GM18505 (cell line): ENCODE measurements at regions not wholly inside any gene's neighbourhood (a gene's known extent, or its start where the extent isn't known, plus 50 kb on each side); places are given as distances from the start of the nearest gene placed in this dataset.
"Not testable (repeated sequence)": the region's sequence is repeated elsewhere in the genome, so short reads cannot be mapped to it uniquely, and the experiment has no call there.

Experiments
- ATAC-seq: cut with Tn5 transposase; IDR thresholded peaks from one replicate; pipeline ENCODE4 v1.9.1; 2021; ENCODE audit not compliant: unreplicated experiment

DNA sequence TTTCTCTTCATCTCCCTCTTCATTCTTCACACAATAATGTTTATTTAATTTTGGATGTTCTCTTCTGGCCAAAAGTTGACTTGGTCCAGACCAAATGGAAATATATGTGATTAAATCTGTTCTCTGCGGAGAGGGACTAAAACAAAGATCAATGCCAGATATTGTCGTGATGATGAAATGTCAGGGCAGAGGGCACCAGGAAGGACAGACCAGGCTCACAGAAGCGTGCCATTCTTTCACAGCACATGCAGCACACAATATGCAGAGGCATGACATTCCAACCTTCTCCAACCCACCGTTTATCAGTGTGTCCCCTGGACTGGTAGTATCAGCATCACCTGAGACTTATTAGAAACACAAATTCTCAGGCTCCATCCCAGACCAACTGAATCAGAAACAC lies 125.2 kb upstream of the PLGLB2 start:
- ATAC-seq, result not testable (repeated sequence)

DNA sequence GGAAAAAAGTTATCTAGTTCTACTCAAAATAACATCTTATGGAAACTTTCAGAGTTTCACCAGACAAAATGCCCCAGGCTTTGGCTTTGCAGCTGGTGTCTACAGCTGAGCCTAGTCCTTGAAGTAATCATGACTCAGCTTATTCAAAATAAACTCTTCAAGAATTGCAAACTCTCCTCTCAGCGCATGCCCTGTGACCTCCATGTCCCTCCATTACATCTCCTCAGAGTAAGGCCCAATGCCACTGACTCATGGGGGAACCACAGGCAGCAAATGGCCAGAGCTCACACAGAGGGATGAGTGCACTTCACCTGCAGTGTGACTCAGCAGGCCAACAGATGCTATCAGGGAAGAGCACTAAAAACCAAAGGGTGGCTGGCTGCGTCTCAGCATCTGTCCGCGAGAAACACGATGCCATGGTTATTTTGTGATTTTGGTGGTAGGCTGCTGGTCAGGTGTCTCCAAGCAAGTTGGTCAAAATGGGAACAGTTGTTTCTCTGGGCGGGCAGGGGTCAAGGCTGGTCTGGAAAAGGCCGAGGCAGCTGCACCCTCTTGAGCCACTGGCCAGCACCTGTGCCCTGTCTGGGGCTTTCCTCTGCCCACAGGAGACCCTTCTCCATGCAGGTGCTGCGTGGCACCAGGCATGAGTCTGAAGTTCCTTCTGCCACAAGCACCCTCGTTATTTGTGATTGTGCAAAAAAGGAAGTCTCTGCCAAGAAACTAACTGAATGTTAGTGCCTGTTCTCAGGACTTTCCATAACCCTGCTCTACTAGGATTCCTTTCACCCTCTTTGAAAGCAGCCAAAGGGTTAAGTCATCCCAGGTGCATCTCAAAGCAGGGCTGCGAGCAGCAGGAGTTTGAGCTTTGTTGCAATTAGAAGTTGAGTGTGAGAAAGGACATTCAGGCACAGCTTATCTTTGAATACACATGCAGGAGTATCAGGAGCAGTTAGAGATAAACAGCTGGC lies 118.1 kb upstream of the PLGLB2 start:
- ATAC-seq, result not testable (repeated sequence)

DNA sequence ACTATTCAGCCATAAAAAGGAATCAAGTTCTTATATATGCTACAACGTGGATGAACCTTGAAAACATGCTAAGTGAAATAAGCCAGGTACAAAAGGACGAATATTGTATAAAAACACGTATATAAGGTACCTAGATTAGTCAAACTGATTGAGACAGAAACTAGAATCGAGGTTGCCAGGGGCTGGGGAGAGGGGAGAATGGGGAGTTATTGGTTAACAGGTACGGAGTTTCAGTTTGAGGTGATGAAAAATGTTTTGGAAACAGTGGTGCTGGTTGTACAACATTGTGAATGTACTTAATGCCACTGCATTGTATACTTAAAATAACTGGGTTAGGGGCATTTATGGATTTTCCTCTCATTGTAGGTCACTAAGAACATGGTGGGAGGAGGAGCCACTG lies 117.0 kb upstream of the PLGLB2 start:
- ATAC-seq, result not testable (repeated sequence)

DNA sequence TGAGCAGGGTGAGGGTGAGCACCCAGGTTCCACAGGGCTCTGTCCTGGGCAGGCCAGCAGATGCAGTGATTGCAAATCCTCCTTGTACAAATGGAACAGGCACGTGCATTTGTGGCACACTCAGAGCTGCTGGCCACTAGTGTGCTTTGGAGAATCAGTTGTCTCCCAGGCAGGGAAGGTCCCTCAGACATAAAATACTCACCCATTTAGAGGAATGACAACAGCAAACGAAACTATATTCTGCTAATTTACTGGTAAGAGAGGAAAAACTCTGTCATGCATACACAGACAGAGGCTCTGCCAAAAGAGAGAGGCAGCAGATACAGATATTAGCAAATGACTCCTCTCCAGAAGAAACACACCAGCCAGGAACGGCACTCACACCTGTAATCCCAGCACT lies 116.5 kb upstream of the PLGLB2 start:
- ATAC-seq, result not testable (repeated sequence)

DNA sequence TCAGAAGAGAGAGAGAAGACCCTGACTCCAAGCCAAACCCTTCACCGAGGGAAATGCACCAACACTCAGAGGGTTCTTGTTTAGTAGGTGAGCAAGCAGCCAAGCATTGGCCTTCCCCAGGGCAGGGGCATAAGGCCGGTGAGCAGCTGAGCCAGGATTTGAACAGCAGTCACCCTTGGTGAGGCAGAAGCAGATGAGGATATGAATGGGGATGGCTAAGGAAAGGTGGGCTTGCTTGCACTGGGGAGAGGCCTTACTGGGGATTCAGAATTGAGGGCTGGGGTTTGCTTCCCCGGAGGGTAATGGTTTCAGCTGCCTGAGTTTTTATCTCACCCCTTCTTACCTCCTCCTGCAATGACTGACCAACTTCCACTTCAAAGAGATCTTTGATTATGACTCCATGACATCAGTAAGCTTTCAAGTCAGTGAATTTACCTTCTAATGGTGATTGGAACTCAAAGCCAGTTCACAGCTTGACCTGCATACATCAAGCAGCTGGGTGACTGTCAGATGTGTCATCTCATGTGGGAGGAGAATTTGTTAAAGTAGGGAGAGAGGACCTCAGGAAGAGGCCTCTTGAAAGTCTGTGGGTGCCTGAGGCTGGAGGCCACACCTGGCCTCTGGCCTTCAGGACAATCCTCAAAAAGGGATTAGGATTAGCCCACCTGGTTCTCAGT lies 114.5 kb upstream of the PLGLB2 start:
- ATAC-seq, result not testable (repeated sequence)

DNA sequence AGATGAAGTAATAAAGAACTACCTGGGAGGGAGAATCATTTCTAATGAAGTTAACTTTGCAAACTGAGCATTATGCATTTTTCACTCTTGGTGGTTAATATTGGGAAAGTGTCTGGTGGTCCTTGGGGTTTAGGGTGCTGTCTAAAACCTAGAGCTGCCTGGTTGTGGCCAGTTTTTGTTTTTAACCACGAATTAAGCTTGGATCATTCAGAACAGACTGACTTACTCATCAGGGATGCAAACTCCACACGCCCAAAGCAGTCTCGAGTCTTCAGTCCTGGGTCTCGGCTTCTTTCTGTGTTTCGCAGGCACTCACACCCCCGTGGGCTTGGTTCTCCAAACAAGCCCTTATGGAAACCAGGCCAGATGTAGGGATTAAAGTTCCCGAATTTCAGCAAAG lies 113.8 kb upstream of the PLGLB2 start:
- not testable (repeated sequence) for ATAC-seq

DNA sequence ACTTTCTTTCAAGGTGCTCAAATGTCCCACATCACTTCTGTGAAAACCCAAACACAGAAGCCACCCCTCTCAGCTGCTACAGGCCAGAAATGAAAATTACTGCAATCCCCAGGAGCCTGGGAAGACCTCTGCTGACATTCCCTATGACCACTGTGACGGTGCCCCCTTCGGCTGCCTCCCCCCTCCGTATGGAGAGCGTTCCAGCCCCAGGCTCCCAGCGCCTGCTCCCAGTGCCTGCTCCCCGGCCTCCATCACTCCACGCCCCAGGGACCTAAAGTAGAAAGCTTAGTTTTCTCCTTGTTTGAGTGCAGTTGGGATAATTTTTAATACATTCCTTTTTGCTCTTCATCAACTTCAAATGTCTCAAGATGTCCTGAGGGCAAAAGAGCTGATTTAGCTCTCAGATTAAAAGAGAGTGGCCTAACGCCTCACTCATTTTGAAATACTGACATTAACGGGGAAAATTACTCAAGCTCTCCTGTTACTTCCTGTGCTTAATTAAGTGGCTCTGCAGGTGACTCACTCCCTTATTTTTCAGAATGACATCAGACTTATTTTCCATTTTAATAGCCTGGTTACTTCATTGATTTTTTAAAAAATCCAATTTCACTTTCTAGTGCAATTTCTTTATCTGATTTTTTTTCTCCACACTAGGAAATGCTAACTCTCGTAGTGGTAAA lies 112.8 kb upstream of the PLGLB2 start:
- not testable (repeated sequence) for ATAC-seq

DNA sequence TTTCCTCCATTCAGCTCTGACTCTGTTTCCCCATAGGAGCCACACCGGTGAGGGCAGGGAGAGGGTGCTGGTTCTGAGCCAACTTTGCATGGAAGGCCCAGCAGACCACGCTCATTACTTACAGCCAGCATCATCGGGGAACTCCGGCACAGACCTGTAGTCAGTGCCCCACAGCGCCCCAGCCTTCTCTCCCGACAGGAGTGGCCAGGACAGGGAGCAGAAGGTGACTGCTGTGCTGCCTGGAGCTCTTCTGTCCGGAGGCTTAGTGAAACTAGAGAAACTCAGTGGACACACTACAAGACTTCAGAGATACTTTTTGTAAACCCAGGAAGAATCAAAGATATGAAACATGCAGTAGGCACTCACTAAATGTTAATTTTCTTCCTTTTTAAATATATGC lies 111.6 kb upstream of the PLGLB2 start:
- not testable (repeated sequence) for ATAC-seq

DNA sequence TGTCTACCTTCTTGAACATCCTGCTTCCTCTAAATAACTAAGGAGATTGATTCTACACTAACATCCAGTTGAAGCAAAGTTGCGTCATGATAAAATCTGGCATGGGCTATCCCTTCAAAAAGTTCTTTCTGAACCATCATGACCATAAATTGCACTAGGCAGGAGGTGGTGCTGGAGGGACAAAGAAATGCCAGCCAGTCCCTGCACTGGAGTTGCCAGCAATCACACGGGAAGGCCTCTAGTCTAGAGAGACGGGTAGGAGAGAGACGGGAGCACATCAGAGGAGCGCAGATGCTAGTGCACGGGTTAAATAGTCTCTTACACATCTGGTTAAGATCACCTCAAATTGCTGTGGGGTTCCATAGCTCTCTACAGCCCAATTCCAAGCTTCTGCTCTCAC lies 111.2 kb upstream of the PLGLB2 start:
- not testable (repeated sequence) for ATAC-seq

DNA sequence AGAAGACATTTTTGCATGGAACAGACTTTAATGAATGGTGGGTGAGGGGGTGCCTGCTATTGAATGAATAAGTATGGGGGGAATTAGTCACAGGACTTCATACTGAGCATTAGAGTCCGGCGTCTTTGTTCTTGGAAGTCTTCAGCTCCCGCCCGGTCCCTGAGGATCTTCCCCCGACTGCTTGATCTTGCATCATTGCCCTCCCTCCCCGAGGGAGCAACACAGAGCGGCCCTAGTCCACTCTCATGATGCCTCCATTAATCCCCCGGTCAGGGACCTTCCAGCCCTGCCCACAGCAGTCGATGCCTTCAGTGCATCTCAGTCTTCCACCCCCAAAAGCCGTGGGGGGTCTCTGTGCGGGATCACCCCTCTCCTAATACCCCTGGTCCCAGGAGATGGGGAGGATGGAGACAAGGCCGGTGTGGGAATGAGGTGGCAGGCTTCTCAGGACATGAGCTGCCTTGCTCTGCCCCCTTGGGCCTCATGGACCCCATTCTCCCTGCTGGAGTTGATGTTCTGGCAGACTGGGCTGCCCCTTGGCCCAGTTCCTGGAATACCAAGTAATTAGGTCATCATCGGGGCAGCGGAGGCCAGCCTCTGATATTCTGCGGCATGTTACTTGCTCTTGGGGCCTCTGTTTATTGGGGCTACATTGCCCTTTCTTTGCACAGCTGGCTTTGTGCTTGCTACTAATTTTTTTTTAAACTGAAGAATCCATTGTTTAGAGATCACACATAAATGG lies 110.5 kb upstream of the PLGLB2 start:
- ATAC-seq, result not testable (repeated sequence)

DNA sequence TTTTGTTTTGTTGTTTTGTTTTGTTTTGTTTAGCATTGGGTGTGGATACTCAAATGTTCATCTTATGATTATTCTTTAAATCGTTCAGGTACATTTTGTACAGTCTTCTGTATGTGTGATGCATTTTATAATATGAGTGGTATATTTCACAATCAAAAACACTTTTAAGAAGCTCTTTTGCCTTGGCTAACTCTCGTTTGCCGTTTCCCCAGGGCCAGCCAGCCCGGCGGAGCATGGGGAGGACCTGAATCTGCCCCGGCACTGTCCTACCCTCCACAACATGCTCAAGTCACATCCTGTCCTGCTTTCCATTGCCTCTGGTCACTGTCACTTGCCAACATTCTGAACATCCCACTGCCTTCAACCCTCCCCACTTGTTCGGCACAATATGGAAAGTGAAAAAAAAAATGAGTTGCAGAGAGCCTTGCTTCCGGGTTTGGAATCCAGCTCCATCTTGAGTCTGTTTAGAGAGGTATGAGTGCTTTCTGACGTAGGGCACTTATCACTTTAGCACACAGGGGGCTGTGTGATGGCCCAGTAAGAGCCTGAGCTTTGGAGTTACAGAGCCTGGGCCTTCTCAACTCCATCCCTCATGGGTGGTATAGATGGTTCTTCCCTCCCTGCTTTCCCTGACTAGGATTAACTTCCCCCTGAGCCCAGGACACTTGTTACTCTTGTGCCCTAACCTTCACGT lies 109.6 kb upstream of the PLGLB2 start:
- not testable (repeated sequence) for ATAC-seq

DNA sequence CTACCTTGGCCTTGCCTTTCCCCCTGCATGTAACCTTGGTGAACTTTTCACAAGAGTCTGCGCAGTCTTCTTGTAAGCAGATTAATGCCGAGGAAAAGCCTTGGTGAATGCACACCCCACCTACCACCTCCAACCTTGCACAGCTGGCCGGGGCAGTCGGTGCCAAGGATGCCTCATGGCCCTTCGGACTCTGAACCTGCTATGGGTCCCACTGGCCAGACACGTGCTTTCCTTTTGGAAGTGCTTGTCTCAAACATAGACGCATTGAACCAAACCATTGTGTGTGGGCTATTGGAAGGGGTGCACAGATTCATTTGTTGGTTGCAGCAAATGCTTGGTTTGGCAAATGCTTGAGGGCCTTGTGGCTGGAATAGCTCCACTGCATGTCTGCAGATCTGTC lies 109.0 kb upstream of the PLGLB2 start:
- not testable (repeated sequence) for ATAC-seq

DNA sequence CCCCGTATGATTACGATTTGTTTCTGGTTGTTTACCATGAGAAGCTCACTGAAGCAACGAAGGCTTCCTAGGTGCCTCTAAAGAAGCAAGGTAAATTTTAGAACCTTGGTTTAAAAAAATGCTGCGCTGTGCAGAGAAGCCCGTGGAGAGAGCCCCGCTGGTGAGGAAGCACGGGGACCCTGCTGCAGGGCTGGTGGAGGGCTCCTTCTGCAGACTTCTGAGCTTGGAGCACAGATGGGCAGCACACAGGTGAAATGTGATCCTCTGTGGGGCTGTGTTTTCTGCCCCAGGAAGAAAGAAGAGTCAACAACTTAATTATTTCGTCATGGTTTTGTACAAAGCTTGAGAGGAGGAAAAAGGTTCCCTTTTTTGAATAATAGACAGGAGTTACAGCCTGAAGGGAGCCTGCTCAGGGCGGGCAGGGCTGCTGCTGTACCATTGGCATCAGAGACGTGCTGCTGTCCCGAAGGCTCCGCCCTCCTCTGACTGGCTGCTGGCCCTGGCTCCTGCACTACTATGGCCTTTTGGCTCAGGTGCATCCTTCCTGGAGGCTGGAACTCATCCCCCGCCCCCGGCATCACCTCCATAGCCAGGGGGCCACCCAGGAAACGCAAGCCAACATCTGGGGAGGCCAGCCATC lies 108.0 kb upstream of the PLGLB2 start:
- ATAC-seq, result not testable (repeated sequence)

DNA sequence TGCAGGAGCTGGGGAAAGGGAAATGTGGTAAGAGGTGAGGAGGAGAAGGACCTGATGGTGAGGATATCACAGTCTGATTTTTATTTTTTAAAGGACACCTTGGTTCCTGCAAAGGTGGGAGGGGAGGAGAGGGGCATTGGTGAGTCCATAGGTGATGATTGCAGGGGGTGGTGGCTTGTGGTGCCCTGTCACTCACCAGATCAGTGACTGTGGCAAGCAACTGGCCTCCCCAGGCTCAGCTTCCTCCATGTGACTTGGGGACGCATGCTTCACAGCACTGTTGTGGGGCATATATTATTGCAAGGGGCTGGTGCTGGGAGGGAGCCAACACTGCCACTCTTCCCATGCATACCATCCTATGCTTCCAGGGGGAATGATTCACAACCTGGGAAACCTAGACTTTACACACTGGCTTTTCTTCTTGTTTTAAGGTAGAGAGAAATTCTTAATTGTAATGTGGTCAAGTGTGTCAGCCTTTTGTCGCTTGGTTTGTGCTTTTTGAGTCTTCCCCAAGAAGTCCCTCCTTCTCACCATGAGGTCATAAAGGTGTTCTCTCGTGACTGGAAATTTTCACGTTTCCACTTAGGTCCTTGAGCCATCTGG lies 106.8 kb upstream of the PLGLB2 start:
- ATAC-seq, result not testable (repeated sequence)

DNA sequence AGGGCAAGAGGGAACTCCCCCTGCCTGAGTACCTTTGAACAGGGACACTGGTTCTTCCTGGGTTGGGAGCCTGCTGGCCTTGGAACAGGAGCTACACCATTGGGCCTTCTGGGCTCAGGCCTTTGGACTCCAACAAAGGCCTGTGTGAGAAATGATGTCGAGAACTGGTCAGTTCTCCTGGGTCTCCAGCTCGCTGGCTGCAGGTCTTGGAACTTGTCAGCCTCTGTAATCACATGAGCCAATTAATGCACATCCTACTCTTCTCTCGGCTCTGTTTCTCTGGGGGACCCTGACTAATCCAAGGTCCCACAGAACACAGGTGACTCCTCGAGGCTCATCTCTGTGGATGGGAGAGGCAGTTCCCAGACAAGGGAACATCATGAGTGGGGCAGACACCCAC lies 104.7 kb upstream of the PLGLB2 start:
- ATAC-seq, result not testable (repeated sequence)

DNA sequence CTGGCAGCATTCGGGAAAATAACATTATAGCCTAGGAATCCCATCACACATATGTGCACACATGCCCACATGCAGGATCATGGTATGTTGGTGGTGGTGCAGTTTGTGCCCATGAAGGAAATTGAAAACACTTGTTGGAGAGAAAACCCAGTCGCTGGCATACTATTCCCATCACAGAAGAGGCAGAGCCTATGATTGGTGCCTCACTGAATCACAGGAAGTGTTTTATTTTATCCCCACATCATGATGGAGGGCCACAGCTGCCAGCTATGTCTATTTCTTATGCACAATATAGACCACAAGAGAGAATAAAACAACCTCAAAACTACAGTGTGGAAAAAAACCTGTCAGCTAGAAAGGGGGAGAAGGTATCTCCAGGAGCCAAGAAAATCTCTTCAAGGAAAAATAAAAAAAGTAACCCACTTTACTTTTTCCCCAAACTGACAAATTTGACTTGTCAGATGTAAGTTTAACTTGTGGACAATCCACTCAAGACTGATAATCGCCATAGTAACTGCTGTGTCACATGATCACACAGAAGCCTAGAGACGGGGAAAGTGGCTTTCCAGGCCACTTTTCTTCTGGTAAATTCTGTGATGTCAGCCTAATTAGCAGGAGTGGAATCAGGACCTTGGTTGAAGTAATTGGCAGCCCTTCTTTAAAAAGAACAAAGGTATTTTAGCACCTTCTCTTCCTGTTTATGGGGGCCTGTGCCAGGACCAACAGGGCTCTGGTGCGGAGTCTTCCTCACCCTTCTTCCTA lies 100.0 kb upstream of the PLGLB2 start:
- ATAC-seq, result not testable (repeated sequence)

DNA sequence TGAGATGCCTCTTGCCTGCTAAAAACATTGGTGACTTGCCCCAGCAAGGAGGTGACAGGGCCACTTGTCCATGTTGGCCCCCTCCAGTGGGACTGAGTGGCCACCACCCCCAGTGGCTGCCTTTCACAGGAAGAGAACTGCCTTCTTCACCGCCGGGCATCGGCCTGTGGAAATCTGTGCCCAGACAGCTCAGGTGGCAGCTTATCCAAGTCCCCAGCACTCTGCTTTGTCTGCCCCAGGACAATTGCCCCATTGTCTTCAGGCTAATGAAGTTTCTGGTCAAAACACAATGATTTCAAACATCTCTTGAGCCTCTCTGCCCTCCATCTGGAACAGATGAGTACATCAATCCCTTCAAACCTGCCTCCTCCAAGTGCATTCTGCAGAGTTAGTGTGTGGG lies 99.1 kb upstream of the PLGLB2 start:
- not testable (repeated sequence) for ATAC-seq

DNA sequence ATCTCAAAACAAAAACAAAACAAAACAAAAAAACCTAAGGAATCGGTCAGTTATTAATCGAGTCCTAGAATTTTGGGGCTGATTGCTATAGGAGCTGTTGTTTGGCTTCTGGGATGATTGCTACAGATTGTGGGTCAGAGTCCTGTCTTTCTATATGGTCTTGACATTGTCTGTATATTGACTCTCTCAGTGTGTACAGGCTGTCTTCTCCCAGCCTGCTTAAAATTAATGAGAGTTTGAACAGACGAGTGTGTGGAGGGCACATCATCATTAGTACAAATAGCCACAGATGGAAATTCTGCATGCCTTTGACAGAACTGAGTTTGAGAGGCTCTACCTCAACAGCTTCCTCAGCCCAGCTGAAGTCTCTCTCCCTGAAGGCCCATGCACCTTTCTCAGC lies 98.0 kb upstream of the PLGLB2 start:
- not testable (repeated sequence) for ATAC-seq
